ENCODE measurements at regions not wholly inside any gene's neighbourhood (a gene's known extent, or its start where the extent isn't known, plus 50 kb on each side); places are given as distances from the start of the nearest gene placed in this dataset.
"Not testable (repeated sequence)": the region's sequence is repeated elsewhere in the genome, so short reads cannot be mapped to it uniquely, and the experiment has no call there.

DNA sequence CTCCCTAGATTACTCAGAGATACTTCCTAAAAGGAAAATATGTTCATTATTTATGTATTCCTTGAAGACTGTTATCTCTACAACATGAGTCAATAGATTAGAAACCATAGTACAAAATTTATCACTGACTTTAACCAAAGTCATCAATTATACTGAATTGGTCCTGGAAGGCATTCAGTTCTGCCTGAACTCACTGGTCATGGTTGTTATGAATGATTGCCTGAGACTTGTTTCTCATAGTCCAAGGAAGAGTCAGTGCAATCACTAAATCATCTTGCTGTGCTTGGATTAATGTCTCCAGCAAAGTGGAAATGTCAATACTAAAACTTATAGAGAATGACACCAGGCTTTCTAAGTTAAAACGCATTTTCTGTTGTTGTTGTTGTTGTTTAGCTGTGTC, 878.6 kb upstream of the MANEA start:
- no peak for DNase-seq (ENCODE audit: low read depth)

DNA sequence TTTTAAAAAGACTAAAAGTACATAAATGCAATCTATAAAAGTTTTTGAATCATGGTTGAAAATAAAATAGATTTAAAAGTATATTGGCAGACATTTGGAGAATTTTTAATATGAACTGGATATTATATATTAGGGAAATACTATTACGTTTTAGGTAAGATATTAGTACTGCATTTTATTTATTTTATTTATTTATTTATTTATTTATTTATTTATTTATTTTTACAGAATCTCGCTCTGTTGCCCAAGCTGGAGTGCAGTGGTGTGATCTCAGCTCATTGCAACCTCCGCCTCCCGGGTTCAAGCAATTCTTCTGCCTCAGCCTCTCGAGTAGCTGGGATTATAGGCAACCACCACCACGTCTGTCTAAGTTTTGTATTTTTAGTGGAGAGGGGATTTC, 890.1 kb upstream of the MANEA start:
- not testable (repeated sequence) for DNase-seq (ENCODE audit: low read depth)

DNA sequence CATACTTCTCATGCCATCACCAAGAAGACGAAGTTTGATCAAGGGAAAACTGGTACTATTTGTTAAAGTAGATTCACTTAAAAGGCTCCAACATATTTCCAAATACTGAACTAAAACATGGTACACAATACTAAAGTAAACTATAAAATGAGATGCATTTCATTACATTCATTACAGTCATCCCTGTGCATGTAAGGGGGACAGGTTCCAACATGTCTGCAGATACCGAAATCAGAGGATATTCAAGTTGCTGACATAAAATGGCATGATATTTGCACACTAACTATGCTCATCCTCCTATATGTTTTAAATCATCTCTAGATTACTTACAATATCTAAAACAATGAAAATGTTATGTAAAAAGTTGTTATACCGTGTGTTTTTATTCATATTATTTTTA, 893.9 kb upstream of the MANEA start:
- no peak for DNase-seq (ENCODE audit: low read depth)

DNA sequence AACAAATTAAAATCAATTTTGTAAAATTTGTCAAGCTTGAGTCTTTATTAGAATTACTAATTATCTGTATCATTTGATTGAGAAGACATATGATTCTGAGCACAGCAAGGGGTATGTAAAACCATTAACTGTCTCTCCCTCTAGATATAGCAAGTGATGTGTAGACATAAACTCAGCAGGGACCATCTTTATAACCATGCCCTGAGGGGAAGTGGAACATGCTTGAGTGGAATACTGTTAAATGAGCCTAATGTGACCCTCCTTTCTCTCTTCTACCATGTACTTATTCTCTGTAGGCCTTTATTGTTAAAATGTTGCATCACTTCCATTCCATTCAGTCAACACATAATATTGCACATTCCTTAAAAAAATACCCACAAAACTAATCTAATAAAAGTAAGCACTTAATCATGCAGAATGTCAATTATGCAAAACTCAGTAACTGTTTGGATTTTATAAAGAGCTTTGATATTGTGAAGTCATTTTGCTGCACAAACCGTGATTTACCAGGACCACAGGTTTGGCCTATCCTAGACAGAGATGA, 896.6 kb upstream of the MANEA start:
- DNase-seq (ENCODE audit: low read depth) = no peak

DNA sequence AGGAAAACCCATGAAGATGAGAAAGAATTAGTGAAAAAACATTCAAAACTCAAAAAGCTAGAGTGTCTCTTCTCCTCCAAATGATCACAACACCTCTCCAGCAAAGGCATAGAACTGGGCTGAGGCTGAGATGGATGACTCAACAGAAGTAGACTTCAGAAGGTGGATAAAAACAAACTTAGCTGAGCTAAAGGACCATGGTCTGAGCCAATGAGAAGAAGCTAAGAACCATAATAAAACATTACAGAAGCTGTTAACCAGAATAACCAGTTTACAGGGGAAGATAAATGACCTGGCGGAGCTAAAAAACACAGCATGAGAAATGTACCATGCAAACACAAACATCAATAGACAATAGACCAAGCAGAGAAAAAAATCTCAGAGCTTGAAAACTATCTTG, 904.1 kb upstream of the MANEA start:
- no peak for DNase-seq (ENCODE audit: low read depth)

DNA sequence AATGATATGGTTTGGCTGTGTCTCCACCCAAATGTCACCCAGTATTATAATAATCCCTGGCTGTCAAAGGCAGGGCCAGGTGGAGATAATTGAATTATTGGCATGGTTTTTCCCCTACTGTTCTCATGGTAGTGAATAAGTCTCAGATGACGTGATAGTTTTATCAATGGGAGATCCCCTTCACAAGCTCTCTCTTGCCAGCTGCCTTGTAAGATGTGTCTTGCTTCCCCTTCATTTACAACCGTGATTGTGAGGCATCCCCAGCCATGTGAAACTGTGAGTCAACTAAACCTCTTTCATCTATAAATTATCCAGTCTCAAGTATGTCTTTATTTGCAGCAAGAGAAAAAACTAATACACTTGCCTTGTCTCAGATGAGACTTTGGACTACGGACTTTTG, 907.3 kb upstream of the MANEA start:
- DNase-seq (ENCODE audit: low read depth) = no peak

DNA sequence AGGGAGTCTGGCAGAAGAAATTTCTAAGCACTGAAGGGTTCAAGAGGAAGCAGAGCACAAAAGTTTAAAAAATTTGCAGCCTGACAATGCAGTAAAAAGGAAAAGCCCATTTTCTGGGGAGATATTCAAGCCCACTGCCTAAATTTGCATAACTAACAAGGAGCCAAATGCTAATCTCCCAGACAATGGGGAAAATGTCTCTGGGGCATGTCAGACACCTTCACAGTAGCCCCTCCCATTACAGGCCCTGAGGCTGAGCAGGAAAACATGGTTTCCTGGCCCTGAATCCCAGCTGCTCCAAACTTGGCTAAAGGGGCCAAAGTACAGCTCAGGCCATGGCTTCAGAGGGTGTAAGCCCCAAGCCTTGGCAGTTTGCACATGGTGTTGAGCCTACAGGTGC, 908.5 kb upstream of the MANEA start:
- no peak for DNase-seq (ENCODE audit: low read depth)

DNA sequence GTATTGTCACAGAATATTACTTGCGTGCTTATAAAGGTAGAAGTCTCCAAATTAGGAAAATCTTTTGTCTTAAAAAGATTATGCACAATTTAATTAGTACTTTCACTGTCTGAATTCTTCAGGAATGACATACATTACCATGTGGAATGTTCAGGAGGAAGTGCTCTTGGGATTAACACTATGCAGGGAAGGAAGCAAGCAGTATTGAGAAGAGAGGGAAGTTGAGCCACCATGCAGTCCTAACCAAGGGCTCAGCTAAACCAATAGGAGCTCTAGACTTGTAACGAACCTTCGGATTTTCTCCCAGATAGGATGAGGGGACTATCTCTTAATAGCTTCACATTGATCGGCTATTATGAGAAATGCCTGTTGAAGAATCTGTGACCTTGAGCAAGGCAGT, 918.4 kb upstream of the MANEA start:
- DNase-seq (ENCODE audit: low read depth) = no peak

DNA sequence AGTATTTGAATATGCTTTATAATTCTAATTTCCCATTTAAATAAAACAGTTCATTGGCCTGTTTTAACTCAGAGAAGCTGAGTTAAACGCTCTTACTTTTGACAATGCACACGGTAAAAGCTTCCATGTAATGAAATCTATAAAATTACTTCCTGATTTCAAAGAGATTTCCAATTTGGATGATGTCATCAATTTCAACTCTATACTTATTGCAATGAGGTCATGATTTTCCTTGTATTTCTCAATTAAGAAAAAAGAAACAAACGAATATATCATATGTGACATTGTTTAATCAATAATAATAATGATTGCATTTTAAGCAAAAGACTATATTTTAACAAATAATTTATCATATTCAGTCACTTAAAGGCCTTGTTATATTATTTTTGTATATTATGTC, 926.1 kb upstream of the MANEA start:
- DNase-seq (ENCODE audit: low read depth) = no peak

DNA sequence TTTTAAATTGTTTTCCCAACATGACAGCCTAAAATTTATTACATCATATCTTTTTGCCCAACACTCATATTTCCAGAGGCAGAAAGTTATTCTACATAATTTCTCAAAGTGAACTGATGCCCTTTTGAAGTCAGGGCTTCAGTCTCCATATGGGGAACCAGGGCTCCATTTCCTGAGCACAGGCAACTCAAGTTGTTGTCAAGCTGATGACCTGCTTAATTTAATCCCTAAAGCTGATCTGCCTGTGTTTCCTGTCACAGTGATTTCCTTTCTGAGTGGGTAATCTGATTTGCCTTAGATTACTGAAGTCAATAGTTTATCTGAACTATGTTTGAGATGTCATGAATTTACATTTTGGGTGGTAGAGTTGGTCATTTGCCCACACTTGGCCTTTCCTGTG, 932.1 kb upstream of the MANEA start:
- DNase-seq (ENCODE audit: low read depth) = no peak

DNA sequence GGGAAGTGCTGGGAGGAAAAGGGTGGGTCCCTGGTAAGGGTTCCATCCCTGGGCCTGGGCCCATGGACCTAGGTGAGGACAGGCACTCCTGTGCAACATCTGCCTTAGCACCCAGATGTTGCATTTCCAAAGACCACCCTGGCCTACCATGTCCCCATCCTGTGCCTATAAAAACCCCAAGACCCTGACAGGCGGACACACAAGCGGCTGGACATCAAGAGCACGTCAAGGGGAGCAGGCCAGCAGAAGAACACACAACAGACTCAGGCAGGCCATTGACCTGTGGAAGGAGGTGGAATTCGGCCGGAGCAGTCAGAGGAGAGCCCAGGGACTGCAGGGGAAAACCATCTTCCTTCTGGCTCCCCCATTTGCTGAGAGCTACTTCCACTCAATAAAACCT, 937.8 kb upstream of the MANEA start:
- DNase-seq (ENCODE audit: low read depth) = no peak

DNA sequence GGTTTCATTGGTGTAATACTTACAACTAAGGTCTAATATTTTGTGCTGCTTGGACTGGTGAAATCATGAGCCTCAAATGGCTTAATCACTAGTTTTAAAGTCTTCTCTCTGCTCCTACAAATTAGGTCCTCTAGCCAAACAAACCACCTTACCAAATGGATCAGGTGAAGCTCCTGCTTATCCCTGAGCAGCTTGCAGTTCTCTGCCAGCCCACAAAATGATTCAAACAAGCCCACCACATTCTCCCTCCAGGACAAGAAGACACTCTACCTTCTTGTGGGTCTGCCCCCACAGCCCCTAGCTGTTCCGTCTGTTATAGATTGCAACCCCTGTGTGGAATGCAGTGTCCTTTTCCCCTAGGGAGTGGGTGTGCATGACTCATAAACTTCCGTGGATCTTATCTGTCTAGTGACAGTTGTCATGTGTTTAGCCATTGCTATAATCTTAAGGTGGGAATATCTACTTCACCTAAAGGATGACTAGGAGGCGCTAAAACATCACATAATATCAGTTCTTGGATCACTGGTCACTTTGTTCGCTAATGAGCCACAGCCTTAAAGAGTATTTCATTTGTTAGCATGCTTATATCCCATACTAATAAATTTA, 940.5 kb upstream of the MANEA start:
- no peak for DNase-seq (ENCODE audit: low read depth)

DNA sequence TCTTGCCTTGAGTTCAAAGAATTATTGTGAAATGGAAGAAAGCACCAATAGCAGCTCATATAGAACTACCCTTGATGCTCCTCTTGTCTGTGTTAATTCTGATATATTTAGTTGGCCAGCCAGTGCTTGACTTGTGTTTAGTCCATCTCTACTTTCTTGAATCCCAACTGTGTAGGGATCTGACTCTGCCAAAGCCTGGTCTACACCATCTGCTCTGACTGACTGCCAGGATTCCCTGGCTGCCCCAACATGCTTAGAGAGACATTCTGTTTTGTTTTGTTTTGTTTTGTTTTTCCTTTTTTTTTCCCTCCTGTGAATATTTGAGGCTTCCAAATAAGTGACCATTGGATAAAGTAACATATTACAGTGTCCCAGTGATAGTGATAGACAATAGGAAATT, 953.7 kb upstream of the MANEA start:
- no peak for DNase-seq (ENCODE audit: low read depth)

DNA sequence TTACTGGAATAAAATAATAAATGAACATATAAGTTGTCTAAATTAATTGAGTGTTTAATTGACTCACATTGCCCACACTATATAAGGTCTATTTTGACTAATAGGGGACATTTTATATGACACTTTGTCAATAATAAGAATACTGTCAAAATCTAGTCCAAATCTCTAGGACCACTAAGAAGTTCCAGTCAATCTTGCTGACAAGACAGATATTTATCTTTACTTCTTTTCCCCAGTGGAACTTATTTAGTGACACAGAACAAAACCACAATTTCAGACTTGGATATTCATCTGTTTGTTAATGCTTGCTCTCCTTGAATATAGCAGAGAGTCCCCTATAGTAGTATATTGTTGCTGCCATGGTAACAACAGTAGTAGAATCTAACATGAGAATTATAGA, 954.6 kb upstream of the MANEA start:
- DNase-seq (ENCODE audit: low read depth) = no peak

DNA sequence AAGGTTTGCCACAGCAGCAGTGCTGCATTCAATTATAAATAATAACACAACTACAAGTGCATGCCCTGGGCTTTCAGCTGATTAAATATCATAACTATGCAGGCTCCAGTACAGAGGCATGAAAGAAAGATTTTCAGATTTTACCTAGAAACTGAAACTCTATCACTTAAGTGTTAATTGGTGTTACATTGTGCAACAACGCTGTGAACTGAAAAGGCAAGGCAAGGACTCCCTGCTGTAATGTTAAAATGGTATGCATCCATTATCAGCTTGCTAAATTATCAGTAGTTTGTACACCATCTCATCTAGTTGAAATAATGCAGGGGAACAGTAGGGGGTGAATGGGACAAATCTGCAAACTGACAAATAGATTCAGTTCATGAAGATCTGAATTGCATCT, 976.7 kb upstream of the MANEA start:
- DNase-seq (ENCODE audit: low read depth) = no peak

DNA sequence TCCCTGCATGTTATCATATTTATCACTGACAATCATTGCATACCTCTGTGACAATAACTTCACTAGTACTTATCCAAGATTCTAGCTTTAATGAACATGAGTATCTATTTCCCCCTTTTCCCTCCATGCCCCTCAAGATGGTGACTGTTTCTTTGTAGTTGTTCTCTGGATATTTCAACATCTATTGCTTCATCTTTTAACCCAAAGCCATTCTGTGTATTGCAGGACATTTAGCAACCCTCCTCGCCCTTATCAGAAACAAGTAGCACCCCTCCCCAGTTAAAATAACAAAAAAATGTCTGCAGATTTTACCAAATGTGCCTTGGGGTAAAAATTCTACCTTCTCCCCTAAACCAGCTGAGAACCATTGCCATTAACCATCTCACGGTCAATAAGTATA, 979.8 kb upstream of the MANEA start:
- DNase-seq (ENCODE audit: low read depth) = no peak

DNA sequence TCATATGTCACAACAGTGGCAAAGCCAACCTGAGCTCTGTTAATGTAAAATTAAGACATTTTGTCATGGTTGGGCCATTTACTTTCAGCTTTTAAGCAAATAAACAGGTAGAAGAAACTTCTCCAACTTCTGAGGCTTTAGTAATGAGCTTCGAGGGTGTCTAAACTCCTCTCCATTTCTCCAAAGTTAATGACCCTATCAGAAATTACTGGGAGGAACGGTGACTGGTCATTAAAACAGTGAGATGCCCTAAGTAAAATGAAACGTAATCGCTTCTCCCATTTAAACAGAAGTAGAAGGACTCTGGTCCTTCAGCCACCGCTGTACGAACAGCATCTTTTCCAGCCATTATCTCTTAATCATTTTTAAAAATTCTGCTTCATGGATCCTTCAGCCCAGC, 986.9 kb upstream of the MANEA start:
- DNase-seq (ENCODE audit: low read depth) = no peak

DNA sequence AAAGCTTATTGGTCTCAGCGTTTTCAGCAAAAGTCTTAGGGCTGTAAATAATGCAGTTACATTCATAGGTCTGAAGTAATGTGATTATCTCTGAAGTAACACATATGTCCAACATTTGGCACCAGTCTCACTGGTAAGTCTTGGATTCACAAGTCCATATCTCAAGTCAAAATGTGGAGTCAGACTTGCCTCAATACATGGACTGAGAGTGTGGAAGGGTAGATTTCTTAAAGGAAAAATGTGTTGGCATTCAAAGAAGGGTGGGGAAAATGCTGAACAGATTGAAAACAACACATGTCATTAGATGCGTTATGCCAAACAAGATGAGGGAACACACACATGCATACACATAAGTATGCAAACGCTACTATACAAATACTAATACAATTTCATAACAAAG, 989.0 kb upstream of the MANEA start:
- DNase-seq (ENCODE audit: low read depth) = no peak

DNA sequence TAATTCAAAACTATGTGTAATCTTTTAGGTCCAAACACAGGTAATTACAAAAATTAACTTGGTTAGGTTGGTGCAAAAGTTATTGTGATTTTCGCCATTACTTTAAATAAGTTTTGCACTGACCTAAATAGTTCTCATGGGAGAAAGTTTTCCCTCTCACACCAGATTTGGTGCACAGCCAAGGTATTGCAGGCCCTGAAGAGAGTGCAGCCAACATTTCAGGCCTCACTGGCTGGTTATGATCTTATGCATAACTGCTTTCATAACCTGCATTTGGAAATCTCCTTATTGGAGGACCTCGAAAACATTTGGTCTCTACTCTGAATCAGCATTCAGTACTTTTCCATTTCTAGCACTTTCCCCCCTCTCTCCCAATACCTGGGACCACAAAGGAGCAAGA, 993.1 kb upstream of the MANEA start:
- DNase-seq (ENCODE audit: low read depth) = no peak

DNA sequence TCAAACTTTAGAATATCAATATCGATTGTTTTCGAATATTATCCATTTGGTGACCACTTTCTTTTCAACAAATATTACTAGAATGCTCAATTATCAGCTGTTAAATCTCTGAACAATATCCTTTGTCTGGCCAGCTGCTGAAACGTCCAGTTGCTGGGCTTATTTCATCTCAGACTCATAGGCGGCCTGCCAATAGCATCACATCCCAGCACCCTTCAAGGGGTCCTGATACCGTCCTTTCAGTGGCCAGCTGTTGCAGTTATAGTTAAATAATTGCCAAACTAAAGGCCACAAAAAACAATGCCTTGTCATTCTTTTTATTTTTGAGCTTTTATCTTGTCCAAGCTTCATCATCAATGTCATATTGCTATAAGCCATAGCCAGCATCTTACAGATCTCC, 1006.8 kb upstream of the MANEA start:
- no peak for DNase-seq (ENCODE audit: low read depth)

DNA sequence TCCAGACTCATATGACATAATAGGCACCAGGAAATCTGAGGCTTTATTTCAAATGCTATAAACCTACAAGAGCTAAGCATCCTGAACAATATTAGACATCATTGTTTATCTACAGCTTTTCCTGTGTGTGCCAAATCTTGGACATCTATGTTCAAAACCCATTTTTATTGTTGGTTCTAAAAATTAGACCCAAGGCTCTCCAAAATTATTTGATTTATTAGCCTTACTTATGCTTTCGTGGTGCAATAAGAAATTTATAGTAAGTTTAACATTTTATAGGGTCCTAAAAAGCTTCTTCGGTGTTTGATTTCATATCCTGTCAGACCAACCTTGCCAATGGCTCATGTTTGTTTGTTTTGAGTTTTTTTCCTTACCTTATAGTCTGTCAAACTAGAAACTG, 1014.5 kb upstream of the MANEA start:
- no peak for DNase-seq (ENCODE audit: low read depth)

DNA sequence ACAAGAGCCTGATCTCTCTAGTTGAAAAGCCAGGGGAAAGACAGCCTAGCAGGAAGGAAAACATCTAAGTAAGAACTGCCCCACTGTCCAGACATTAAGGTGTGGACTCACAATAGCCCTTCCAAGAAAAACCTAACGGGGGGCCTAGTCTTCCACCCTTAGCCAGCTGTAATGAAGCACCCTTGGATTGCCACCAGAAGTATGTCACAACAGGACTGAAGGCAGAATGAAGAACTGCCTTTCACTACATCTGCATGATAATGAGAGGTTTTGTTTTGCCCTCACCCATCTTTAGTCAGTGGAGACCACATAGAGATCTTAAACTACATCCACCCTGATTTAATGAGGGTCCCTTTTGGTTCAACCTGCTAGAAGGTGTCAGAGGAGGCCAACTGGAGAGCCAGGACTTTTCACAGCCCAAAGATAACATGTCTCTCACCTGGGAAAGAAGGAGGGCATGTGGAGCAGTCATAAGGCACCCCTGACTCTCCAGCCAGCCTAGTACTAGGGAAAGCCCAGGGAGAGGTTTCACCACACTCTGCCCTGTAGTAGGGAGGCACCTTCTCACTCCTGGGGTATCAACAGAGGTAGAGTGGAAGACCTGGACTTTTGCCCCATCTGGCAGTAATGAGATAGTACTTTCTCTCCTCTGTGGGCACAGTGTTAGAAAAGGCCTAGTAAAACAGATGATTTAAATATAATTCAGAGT, 1017.4 kb upstream of the MANEA start:
- no peak for DNase-seq (ENCODE audit: low read depth)

DNA sequence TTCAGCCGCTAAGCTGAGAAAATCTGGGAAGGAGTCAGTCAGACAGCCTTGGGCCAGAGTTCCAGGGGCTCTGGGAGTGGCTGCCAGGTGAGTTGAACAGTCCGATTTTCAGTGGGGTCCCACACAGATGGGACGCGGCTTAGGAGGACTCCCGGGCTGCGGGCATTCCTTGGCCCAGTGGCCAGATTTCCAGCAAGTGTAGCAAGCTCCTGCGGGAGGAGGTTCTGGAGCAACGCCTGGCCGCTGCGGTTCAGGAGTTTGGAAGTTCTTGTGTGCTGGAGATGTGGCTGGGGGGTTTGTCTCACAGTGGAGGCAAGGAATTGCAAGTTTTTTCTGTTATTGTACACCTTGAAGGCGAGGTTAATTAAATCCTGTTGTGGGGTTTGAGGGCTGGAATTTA, 1020.1 kb upstream of the MANEA start:
- not testable (repeated sequence) for DNase-seq (ENCODE audit: low read depth)

DNA sequence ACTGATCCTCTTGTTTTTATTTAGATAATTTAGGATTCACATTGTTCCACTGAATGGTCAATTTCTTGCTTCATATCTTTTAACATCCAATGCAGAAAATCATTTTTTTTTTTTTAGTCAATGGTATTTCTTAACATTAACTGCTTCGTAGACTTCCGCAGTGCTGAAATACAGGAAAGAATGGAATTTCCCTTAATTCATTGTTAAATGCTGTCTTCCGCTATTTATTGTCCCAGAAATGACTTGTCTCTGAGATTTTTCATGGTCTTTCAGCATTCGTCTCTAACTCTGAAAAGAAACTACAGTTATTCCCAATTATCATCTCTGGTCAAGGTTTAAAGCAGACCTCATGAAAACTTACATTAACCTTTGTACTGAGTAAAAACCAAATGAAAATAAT, 1029.1 kb upstream of the MANEA start:
- no peak for DNase-seq (ENCODE audit: low read depth)

Measured in stromal cell of bone marrow (primary cell).